ENCODE measurements at regions not wholly inside any gene's neighbourhood (a gene's known extent, or its start where the extent isn't known, plus 50 kb on each side); places are given as distances from the start of the nearest gene placed in this dataset.

DNA sequence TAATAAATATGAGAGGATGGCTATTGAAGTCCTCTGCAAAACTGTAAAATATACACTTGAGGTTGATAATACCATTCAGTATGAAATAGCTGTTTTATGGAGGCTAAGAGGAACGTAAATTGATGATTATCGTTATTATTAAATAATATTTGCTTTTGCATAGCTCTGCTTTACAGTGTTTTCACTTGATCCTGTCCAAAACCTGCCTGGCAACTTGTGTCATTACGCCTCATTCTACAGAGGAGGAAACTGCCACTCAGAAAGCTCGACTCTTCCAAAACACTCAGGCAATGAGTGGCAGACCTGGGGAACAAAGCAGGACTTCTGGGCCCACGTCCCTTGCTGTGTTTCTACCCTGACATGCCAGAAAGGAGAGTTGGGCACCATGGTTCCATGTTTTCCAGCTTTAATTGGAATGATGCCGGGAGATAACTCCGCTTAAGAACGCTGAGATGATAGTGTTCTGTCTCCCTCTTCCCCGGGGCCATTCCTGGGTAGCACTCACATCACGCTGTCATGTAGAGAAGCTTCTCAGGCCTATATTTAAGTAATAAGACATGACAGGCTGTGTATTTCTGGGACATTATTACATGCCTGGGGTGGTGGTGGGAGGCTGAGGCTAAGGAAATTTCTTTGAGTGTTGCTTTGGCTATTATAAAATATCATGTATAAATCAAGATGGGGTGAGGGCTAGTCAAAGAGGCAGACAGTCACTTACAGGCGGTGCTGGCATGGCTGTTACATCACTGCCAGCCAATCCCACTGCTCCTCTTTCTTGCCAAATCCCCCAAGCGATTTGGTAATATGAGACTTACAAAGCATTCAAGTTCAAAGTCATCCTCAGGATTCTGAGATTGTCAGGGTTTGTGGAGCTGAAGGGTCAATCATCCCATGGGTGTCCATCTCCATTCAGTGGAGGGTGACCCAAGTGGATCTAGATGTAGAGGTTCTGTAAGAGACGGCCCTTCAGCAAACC, 501.7 kb downstream of the INSC start:
- ATAC-seq (ENCODE audit: low FRiP score) (no peak), DNase-seq (ENCODE audit: low spot score) (no peak)
- TF ChIP-seq, protein P1, sequence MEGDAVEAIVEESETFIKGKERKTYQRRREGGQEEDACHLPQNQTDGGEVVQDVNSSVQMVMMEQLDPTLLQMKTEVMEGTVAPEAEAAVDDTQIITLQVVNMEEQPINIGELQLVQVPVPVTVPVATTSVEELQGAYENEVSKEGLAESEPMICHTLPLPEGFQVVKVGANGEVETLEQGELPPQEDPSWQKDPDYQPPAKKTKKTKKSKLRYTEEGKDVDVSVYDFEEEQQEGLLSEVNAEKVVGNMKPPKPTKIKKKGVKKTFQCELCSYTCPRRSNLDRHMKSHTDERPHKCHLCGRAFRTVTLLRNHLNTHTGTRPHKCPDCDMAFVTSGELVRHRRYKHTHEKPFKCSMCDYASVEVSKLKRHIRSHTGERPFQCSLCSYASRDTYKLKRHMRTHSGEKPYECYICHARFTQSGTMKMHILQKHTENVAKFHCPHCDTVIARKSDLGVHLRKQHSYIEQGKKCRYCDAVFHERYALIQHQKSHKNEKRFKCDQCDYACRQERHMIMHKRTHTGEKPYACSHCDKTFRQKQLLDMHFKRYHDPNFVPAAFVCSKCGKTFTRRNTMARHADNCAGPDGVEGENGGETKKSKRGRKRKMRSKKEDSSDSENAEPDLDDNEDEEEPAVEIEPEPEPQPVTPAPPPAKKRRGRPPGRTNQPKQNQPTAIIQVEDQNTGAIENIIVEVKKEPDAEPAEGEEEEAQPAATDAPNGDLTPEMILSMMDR (IDR thresholded peaks at IDR 0.05), result no peak

DNA sequence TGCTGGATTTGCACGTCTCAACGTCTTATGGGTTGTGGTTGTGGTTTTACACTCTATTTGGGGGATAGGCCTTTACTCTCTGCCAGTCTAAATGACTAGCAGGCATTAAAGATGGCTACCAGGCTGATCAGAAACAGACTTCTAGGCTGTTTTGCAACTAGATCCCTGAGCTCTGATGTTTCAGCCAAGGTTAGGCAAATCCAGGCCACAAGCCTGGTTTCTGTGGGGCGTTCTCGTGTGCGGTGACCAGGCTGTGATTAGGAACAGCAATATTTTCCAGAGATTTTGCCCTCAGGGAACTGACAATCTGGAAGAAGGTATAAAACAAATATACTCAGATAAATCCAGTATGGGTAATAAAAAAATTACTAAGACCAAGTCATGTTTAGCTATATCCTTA, 502.4 kb downstream of the INSC start:
- TF ChIP-seq, protein P1 (IDR thresholded peaks at IDR 0.05), result no peak
- DNase-seq (ENCODE audit: low spot score), result no peak
- no peak for ATAC-seq (ENCODE audit: low FRiP score)

DNA sequence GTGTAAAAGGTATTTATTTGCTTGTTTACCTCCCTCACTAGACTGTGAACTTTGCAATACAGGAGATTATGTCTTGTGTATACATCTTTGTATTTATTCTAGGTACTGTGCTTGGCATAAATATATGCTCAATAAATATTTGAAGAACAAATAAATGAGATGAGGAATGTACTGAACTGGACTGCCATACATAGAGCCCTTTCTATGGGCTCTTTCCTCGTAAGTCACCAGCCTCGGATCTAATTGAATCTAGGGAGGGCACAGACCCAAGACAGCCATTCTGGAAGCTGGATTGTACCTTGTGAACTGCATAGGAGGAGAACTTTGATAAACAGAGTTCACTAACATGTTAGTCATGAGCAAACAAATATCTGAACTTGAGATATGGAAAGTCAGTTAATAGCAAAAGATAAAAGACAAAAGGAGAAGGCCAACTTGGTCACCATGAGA, 503.9 kb downstream of the INSC start:
- ATAC-seq (ENCODE audit: low FRiP score) (no peak), DNase-seq (ENCODE audit: low spot score) (no peak)
- TF ChIP-seq, protein P1 (IDR thresholded peaks at IDR 0.05), result no peak

DNA sequence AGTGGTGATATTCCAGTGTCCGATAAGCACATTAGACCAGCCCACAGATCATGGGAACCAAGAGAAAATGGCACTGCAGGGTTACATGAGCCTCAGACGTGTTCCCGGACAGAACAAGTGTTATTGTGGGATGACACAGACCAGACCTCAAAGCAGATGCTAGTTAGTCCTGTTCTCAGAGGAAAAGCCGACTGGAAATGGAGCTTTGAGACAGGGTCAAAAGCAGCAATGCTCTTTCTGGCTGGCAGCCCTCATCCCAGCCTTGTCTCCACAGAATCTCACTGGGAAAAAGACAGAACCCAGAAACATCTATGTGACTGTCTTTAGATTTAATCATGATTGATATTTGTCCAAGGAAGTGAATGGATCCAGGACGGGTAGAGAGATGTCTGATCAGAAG, 506.8 kb downstream of the INSC start:
- no peak for DNase-seq (ENCODE audit: low spot score)
- no peak for ATAC-seq (ENCODE audit: low FRiP score)
- TF ChIP-seq, protein P1 (IDR thresholded peaks at IDR 0.05), result no peak

DNA sequence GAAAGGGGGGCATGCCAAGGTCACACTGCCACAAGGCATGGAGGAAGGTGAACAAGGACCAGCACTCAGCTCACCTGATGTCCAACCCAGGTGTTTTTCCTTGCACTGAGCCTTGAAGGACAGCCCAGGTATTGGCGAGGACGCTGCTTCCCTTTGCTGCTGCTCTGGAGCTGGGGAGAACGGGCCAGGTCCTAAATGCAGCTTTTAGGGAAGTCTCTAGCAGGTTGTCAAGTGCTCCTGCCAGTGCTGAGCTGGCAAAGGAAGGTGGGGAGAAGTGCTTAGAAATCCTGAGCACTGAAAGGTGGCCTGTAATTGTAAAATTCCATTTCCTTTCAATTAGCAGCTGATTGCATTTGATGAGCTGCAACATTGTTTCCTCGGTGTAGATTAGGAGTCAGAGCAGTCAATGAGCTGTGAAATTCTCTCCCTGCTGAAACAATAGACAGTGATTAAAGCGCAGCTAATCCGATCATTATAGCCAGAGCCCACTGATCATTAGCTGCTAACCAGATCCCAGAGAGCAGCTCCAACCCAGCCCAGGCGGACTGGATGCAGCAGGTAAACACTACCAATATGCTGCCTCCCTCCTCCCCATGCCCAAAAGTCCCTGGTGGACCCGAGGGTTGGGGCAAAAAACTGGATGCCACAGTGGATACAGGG, 507.6 kb downstream of the INSC start:
- no peak for DNase-seq (ENCODE audit: low spot score)
- no peak for ATAC-seq (ENCODE audit: low FRiP score)
- TF ChIP-seq, protein P1 (IDR thresholded peaks at IDR 0.05), result no peak

DNA sequence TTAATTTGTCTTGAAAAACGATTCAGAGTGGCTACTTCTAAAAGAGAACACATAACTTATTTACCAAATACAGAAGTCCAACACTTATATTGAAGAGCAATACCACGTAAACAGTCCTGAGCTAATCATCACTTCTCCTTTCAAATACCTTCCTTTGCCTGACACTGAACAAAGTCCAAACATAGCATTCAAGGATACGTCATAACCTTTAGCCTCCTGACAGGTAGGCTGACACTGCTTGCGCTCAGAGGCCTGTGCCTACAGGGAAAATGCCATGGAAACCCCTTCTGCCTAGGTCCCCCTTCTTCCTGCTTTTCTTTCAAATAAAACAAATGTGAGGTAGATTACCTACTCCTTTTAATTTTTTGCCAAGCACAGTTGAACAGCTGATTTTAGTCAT, 510.0 kb downstream of the INSC start:
- ATAC-seq (ENCODE audit: low FRiP score), result no peak
- TF ChIP-seq, protein P1 (IDR thresholded peaks at IDR 0.05), result no peak
- no peak for DNase-seq (ENCODE audit: low spot score)

Data from omental fat pad (tissue), 3 donors.